ENCODE measurements at regions not wholly inside any gene's neighbourhood (a gene's known extent, or its start where the extent isn't known, plus 50 kb on each side); places are given as distances from the start of the nearest gene placed in this dataset.
"Not testable (repeated sequence)": the region's sequence is repeated elsewhere in the genome, so short reads cannot be mapped to it uniquely, and the experiment has no call there.

DNA sequence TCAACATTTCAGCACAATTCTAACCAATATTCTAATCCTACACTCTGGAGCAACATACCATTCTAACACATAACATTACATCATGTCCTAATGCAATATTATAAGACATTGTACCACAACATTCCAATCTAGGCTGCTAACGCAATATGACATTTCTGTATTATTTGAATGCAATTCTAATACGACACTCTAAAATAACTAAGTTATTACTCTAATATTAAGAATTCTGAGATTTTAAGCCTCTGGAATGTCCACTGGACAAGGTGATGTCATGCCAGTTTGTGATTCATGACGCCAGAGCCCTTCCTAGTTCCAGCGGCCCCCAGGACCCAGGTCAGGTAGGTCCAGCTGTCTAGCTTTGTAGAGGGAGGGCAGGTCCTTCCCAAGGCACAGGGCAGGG lies 69.7 kb upstream of the SIRPA start:
- DNase-seq = no peak

DNA sequence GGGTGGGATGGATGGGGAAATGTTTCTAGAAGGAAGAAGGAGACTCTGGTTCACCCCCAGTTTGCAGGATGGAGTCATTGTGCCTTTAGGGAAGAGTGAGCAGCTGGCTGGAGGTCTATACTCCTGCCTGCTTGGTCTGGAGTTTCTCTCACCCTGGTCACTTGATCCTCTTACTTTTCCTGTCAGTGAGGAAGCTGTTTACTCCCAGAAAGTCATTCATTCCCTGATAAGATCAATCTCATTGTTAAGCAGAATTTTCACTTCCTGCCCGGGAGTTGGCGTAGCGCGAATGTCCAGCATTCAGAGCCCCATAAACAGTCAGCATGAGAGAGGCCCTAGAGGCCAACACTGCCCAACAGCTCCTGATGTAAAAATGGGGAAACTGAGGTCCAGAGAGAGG lies 70.4 kb upstream of the SIRPA start:
- DNase-seq = no peak

GRCh38 chr20:1824181-1824580 lies 71.0 kb upstream of the SIRPA start:
- no peak for DNase-seq

- DNase-seq = no peak
Observed at GRCh38 chr20:1823450-1823844, 71.8 kb upstream of the SIRPA start.

DNA sequence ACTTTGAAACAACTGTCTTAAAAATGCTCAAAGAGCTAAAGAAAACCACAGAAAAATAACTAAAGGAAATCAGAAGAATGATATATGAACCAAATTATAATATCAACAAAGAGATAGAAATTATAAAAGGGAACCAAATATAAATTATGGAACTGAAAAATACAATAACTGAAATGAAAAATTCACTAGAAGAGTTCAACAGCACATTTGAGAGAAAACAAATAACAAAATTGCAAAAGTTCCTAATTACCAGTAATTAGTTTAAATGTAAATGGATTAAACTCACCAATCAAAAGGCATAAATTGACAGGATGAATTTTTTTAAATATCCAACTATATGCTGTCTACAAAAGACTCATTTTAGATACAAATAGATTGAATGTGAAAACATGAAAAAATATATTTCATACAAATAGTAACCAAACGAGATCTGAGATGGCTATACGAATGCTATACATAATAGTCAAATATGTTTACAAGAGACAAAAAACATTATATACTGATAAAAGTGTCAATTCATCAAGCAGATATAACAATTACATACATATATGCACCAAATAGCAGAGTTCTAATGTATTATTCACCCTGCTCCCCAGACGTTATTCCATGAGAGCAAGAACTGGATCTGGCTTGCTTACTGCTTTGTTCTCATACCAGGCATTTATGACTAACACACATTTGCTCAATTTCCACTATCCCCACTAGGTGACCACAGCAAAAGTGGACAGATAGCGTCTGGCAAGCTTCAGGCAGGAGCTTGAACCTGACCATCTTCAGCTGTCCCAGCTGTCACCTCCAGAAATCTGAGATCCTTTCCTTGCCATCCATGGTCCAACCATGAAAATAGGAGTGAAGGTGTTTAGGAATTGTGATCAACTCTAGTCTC lies 72.4 kb upstream of the SIRPA start:
- no peak for DNase-seq

- DNase-seq = no peak
Observed at GRCh38 chr20:1820138-1821079, 74.8 kb upstream of the SIRPA start.

DNA sequence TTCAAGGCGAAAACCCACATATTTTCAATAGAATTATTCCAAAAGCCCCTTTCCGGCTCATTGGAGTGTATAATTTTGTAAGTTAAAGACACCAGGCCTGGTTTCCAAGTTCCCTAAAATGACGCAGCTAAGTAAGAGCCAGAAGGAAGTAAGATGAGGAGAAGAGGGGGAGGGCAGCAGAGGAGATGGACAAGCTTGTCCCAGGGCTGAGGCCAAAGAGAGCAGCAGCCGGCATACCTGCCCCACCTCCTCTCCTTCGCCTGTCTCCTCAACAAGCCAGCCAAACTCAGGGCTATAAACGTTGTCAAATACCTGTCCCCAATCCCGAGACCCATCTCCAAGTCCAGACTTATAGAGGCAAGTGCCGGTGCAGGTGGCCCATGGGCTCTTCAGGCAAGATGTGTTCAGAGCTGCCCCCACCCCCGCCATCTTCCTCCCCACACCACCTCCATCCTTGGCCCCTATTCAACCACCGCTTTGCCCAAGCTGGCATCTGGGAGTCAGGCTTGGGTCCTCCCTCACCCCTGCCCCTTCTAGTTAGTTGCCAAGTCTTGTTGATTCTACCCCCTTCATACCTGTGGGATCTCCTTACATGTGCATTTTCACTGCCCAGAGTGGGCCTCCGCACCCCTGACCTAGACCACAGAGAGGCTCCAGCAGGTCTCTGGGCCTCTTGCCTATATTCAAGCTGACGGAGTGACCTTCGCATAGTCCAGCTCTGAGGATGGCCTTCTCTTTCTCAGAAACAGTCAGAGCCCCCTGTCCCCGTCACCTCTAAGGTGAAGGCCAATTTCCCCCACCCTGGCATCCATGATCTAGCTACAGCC lies 75.7 kb upstream of the SIRPA start:
- DNase-seq = no peak

GRCh38 chr20:1818895-1819294 lies 76.3 kb upstream of the SIRPA start:
- DNase-seq = no peak

GRCh38 chr20:1818247-1818840 lies 76.9 kb upstream of the SIRPA start:
- no peak for DNase-seq

- DNase-seq = no peak
Observed at GRCh38 chr20:1817577-1818211, 77.5 kb upstream of the SIRPA start.

GRCh38 chr20:1816384-1817381 lies 78.5 kb upstream of the SIRPA start:
- no peak for DNase-seq

DNA sequence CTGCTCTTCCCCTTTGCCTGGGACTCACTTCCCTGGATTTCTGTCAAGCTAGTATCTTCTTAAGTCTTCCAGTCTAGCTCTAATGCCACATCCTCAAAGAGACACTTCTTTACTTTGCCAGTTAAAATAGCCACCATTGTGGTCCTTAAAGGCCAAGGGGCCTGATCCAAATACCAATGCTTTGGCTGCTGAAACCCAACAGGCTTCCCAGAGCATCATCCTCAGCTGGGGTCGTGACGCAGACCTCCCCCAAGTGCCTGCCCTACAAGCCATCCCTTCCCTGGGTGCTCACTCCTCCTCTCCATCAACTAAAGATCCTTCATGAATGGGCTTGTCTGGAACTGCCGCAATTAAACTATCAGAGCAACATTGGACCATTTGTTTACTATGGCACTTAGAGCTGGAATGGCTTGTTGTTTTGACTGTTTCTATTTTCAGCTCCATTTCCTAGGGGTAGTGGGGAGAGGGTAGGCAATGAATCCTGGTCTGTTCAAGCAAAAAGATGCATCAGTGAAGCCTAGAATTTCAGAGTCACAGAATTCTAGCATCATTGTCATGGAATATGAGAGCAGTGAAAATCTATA lies 79.6 kb upstream of the SIRPA start:
- DNase-seq = no peak

DNA sequence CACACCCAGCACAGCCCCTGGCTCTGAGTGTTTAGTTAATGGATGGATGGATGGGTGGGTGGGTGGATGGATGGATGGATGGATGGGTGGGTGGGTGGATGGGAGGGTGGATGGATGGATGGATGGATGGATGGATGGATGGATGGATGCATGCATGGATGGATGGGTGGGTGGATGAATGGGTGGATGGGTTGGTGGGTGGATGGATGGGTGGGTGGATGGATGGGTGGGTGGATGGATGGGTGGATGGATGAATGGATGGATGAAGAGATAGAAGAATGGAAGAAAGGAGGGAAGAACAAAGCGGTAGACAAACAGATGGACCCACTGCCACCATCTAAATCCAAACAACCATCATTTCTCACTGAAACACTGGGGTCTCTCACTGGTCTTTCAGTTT lies 80.3 kb upstream of the SIRPA start:
- not testable (repeated sequence) for DNase-seq

- no peak for DNase-seq
Observed at GRCh38 chr20:1813674-1814635, 81.3 kb upstream of the SIRPA start.

DNA sequence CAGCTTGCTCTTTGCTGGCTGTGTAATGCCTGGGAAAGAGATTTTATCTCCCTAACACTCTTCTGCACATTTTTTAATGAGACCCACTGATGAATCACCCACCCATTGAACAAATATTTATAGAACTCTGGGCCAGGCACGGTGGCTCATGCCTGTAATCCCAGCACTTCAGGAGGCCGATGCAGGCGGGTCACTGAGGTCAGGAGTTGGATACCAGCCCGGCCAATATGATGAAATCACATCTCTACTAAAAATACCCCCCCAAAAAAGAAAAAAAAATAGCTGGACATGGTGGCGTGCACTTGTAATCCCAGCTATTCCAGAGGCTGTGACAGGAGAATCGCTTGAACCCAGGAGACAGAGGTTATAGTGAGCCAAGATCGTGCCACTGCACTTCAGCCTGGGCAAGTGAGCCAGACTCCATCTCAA lies 82.1 kb upstream of the SIRPA start:
- DNase-seq = no peak

- DNase-seq = no peak
Observed at GRCh38 chr20:1811621-1812498, 83.3 kb upstream of the SIRPA start.

GRCh38 chr20:1810926-1811620 lies 84.1 kb upstream of the SIRPA start:
- DNase-seq = no peak
